HG03135 (cell line): ENCODE measurements at regions not wholly inside any gene's neighbourhood (a gene's known extent, or its start where the extent isn't known, plus 50 kb on each side); places are given as distances from the start of the nearest gene placed in this dataset.

Experiments
- ATAC-seq: cut with Tn5 transposase; IDR thresholded peaks from one replicate; pipeline ENCODE4 v1.9.1; 2021; ENCODE audit warnings: mild to moderate bottlenecking, moderate library complexity; ENCODE audit not compliant: unreplicated experiment

DNA sequence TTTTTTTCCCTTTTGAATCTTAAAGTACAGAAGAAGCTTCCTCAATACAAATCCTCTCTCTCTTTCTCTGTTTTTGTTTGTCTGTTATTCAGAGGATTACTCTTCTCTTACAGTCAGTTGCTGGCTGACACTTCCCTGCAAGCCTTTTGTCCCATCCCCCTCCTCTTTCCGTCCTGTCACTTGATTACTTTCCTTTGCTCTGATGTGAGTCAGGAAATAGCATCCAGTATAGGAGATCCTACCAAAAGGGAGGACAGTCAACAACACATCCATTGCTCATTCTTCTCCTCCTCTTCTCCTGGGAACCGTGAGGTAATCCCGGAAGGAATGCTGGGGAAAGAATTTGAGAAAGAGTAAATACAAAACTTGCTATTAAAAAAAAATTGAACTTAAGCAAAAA, 79.3 kb upstream of the SCN7A start:
- ATAC-seq: no peak

DNA sequence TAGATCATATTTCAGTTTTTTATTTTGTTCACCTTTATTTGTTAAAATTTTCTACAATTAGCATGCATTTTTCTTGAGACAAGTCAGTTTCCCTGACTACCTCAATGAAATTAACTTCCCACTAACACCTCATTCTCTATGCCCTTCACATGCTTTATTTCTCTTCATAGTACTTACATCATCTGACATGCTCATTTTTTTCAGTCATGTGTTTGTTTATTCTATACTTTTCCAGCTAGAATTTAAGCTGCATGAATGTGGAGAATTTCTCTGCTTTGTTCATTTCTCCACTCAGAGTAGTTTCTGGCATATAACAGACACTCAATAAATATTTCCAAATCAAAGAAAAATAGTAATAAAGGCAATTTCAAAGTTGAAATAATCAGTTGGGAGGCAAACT, 78.9 kb upstream of the SCN7A start:
- ATAC-seq: no peak

DNA sequence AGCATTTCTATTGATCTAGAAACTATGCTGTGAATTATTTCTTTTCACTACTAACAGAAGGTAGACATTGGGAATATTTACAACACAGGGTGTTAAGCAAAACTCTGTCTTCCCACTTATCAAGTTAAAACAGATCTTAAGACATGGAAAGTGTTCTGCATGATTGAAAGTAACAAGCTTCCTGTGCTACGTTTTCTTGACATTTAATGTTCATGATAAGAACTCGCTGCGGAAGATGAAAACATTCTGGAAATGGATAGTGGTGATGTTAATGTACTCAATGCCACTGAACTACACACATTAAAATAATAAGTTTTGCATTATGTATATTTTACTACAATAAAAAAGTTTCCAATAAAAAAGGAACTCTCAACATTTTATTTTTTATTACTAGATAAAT, 74.4 kb upstream of the SCN7A start:
- ATAC-seq: no peak

DNA sequence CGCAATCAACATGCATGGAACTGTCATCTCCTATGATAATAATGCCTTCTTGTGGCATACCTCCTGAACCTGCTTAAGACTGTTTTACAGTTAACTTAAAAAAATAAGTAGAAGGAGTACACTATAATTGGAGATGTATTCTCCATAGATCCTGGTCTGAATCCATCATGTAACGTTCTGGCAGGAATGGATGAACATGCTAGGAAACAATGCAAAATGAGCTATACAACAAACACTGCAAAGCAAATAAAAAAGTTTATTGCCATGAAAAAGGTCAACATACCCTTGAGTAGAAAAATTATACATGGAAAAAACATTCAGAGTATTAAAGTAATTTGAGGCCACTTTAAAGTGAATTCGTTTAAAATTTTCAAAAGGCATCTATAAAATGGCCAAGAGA, 71.5 kb upstream of the SCN7A start:
- ATAC-seq: no peak

DNA sequence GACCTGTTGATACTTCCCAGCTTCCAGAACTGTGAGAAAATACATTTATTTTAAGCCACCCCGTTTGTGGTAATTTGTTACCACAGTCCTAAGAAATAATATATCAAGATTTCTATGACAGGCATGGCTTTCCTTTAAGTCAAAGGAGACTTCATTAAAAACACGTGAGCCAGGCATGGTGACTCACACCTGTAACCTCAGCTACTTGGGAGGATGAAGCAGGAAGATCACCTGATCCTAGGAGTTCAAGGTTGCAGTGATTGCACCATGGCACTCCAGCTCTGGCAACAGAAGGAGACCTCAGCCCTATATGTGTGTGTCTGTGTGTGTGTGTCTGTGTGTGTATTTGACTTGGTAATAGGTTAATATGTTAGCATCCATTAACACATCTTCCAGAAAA, 69.8 kb upstream of the SCN7A start:
- ATAC-seq: no peak

DNA sequence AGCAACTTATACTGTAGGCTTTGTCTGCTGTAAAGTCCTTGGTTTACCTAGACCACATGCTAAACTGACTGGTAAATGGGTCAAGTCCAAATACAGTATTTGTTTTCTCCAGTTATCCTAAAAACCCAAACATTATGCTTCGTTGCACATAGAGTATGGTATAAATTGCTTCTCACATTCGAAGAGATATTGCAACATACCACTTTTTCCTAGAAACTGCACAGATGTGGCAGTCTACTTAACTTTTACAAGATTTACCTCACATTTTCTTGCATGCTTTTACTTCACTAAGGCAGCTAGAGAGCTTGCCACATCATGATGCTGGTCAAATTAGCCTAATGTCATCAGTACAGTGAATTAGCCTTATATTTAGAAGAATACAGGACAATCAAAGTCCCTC, 66.0 kb upstream of the SCN7A start:
- ATAC-seq: no peak

DNA sequence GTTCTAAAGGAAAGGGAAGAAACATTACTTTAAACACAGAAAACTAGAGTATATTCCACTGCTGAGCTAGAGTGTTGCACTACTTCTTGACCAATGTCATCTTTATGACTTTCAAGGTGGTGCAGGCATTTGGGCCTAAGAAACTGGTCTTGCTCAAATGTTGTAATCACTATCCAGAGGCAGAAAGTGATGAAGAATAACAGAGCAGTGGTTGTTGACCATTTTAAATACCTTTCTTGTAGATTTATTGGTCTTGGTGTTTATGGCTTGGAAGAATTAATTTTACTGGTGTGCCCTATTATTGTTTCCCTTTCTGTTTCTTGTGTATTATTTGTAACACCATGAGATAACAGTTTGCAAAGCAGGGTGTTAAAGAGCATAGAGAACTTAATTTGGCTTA, 56.9 kb upstream of the SCN7A start:
- ATAC-seq: no peak

DNA sequence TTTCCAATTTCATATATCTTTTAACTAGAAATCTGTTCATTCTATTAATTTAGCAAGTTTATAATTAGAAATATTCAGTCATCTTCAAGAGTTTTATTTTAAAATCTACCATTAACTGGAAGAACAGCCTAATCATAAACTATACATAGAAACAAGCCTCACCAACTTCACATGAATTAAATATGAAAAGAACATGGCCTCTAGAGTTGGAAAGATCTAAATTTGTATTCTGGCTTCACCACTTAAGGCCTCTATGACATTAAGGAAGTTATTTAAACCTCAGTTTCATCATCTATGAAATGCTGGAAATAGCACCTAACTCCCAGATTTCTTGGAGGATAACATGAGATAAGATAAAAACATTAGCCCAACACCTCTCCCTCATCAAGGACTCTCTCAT, 51.4 kb upstream of the SCN7A start:
- ATAC-seq: no peak
